ENCODE measurements at regions not wholly inside any gene's neighbourhood (a gene's known extent, or its start where the extent isn't known, plus 50 kb on each side); places are given as distances from the start of the nearest gene placed in this dataset.

- TF ChIP-seq CTCF (IDR thresholded peaks at IDR 0.05; ENCODE audit: borderline replicate concordance, insufficient read depth, low read depth, low read length), result no peak
- no peak overlapping the region for H3K4me3 ChIP-seq (ENCODE audit: low read depth, low read length)
These were observed 91.6 kb downstream of the PLCE1 start for GRCh38 chr10:94085288-94085687.

GRCh38 chr10:94085766-94086437 is 92.2 kb downstream of the PLCE1 start:
- no peak overlapping the region for H3K4me3 ChIP-seq (ENCODE audit: low read depth, low read length)
- TF ChIP-seq CTCF (IDR thresholded peaks at IDR 0.05; ENCODE audit: borderline replicate concordance, insufficient read depth, low read depth, low read length), result no peak

GRCh38 chr10:94088926-94089381 is 95.2 kb downstream of the PLCE1 start:
- no peak overlapping the region for H3K4me3 ChIP-seq (ENCODE audit: low read depth, low read length)
- TF ChIP-seq CTCF (IDR thresholded peaks at IDR 0.05; ENCODE audit: borderline replicate concordance, insufficient read depth, low read depth, low read length), result no peak

GRCh38 chr10:94091649-94092048 is 97.9 kb downstream of the PLCE1 start:
- no peak overlapping the region for H3K4me3 ChIP-seq (ENCODE audit: low read depth, low read length)
- TF ChIP-seq CTCF (IDR thresholded peaks at IDR 0.05; ENCODE audit: borderline replicate concordance, insufficient read depth, low read depth, low read length), result no peak

GRCh38 chr10:94092848-94093247 is 99.1 kb downstream of the PLCE1 start:
- no peak for TF ChIP-seq CTCF (IDR thresholded peaks at IDR 0.05; ENCODE audit: borderline replicate concordance, insufficient read depth, low read depth, low read length)
- H3K4me3 ChIP-seq (ENCODE audit: low read depth, low read length), result no peak overlapping the region

GRCh38 chr10:94093286-94093905 is 99.7 kb downstream of the PLCE1 start:
- no peak overlapping the region for H3K4me3 ChIP-seq (ENCODE audit: low read depth, low read length)
- TF ChIP-seq CTCF (IDR thresholded peaks at IDR 0.05; ENCODE audit: borderline replicate concordance, insufficient read depth, low read depth, low read length), result no peak

- no peak for TF ChIP-seq CTCF (IDR thresholded peaks at IDR 0.05; ENCODE audit: borderline replicate concordance, insufficient read depth, low read depth, low read length)
- H3K4me3 ChIP-seq (ENCODE audit: low read depth, low read length), result no peak overlapping the region
These were observed 100.8 kb downstream of the PLCE1 start for GRCh38 chr10:94094540-94094939.
